Mesenchymal stem cell (in vitro differentiated cells and primary cell): ENCODE measurements at regions not wholly inside any gene's neighbourhood (a gene's known extent, or its start where the extent isn't known, plus 50 kb on each side); places are given as distances from the start of the nearest gene placed in this dataset.
"Not testable (repeated sequence)": the region's sequence is repeated elsewhere in the genome, so short reads cannot be mapped to it uniquely, and the experiment has no call there.

ENCODE experiments used
- DNase-seq: peaks from one replicate; pipeline ENCODE4 v3.0.0-alpha.2; 2013
- H2AFZ ChIP-seq: one replicate; pipeline ENCODE4 v1.6.1; 2013; ENCODE audit warnings: low read depth, mild to moderate bottlenecking, control low read depth, inconsistent platforms, low read length, moderate library complexity
- H2AK5ac ChIP-seq: 2 replicates; pipeline ENCODE4 v1.6.1; 2013; ENCODE audit warnings: low read length, moderate library complexity, mild to moderate bottlenecking, inconsistent platforms; ENCODE audit not compliant: severe bottlenecking
- H2BK120ac ChIP-seq: one replicate; pipeline ENCODE4 v1.6.1; 2013; ENCODE audit warnings: low read depth, mild to moderate bottlenecking, inconsistent platforms, low read length, moderate library complexity
- H2BK12ac ChIP-seq, 2 experiments: one replicate each; pipeline ENCODE4 v1.6.1; 2013; ENCODE audit warnings: inconsistent platforms in 2 of 2, low read length in 2 of 2, mild to moderate bottlenecking in 2 of 2, moderate library complexity in 2 of 2, control low read depth in 1 of 2
- H2BK15ac ChIP-seq: one replicate; pipeline ENCODE4 v1.6.1; 2013; ENCODE audit warnings: mild to moderate bottlenecking, low read depth, inconsistent platforms; ENCODE audit not compliant: poor library complexity, severe bottlenecking
- H2BK5ac ChIP-seq: 2 replicates; pipeline ENCODE4 v1.6.1; 2013; ENCODE audit warnings: low read depth, mild to moderate bottlenecking, low read length, control low read depth, inconsistent platforms; ENCODE audit not compliant: poor library complexity, severe bottlenecking
- H3K14ac ChIP-seq, 2 experiments: one replicate each; pipeline ENCODE4 v1.6.1; 2013; ENCODE audit warnings: inconsistent platforms in 2 of 2, low read length in 2 of 2, control low read depth in 1 of 2, mild to moderate bottlenecking in 1 of 2, moderate library complexity in 1 of 2
- H3K18ac ChIP-seq, 2 experiments: one replicate each; pipeline ENCODE4 v1.6.1; 2013; ENCODE audit warnings: inconsistent platforms in 2 of 2, low read length in 2 of 2, control low read depth in 1 of 2, low read depth in 1 of 2, mild to moderate bottlenecking in 1 of 2
- H3K23ac ChIP-seq, 2 experiments: one replicate each; pipeline ENCODE4 v1.6.1; 2013; ENCODE audit warnings: inconsistent platforms in 2 of 2, low read length in 2 of 2, mild to moderate bottlenecking in 2 of 2, moderate library complexity in 2 of 2, control low read depth in 1 of 2
- H3K27ac ChIP-seq: 2 replicates; pipeline ENCODE4 v1.5.1; 2013; ENCODE audit warnings: mild to moderate bottlenecking, moderate library complexity, low read length, control low read depth, inconsistent platforms; ENCODE audit not compliant: poor library complexity, severe bottlenecking
- H3K27me3 ChIP-seq, 2 experiments: 2 replicates each; pipeline versions ENCODE4 v1.6.1 to v1.7.0; 2013; ENCODE audit warnings: low read length in 2 of 2, mild to moderate bottlenecking in 2 of 2, moderate library complexity in 2 of 2, control low read depth in 1 of 2, inconsistent platforms in 1 of 2; ENCODE audit not compliant: control insufficient read depth in 1 of 2, insufficient read depth in 1 of 2
- H3K36me3 ChIP-seq, 2 experiments: 2 replicates each; pipeline versions ENCODE4 v1.6.1 to v1.7.0; 2013; ENCODE audit warnings: low read length in 2 of 2, control low read depth in 1 of 2, inconsistent platforms in 1 of 2, low read depth in 1 of 2, mild to moderate bottlenecking in 1 of 2; ENCODE audit not compliant: insufficient read depth in 2 of 2, control insufficient read depth in 1 of 2
- H3K4ac ChIP-seq, 2 experiments: one replicate each; pipeline ENCODE4 v1.6.1; 2013; ENCODE audit warnings: inconsistent platforms in 2 of 2, low read length in 2 of 2, mild to moderate bottlenecking in 2 of 2, moderate library complexity in 2 of 2, control low read depth in 1 of 2, low read depth in 1 of 2
- H3K4me1 ChIP-seq: 2 replicates; pipeline ENCODE4 v1.6.1; 2013; ENCODE audit warnings: low read depth, low read length, control low read depth; ENCODE audit not compliant: control insufficient read depth, insufficient read depth
- H3K4me2 ChIP-seq: 2 replicates; pipeline ENCODE4 v1.6.1; 2013; ENCODE audit warnings: low read length, mild to moderate bottlenecking, inconsistent platforms; ENCODE audit not compliant: poor library complexity, severe bottlenecking
- H3K4me3 ChIP-seq, 2 experiments: 2 replicates each; pipeline versions ENCODE4 v1.5.1 to v1.7.0; 2013; ENCODE audit warnings: low read length in 2 of 2, mild to moderate bottlenecking in 2 of 2, control low read depth in 1 of 2, low read depth in 1 of 2; ENCODE audit not compliant: insufficient read depth in 1 of 2
- H3K79me1 ChIP-seq: replicated peaks from 2 replicates; pipeline ENCODE4 v1.6.1; 2013; ENCODE audit warnings: mild to moderate bottlenecking, control low read depth, low read length, inconsistent platforms; ENCODE audit not compliant: poor library complexity, severe bottlenecking
- H3K9ac ChIP-seq: 2 replicates; pipeline ENCODE4 v1.7.0; 2013; ENCODE audit warnings: mild to moderate bottlenecking, low read length, moderate library complexity
- H3K9me3 ChIP-seq: 2 replicates; pipeline ENCODE4 v1.7.0; 2013; ENCODE audit warnings: mild to moderate bottlenecking, low read length; ENCODE audit not compliant: control insufficient read depth
- H4K8ac ChIP-seq: one replicate; pipeline ENCODE4 v1.6.1; 2013; ENCODE audit warnings: inconsistent platforms, mild to moderate bottlenecking, low read length, moderate library complexity
- H4K91ac ChIP-seq: one replicate; pipeline ENCODE4 v1.6.1; 2013; ENCODE audit warnings: mild to moderate bottlenecking, low read length, inconsistent platforms
- WGBS: methylation state at CpG from one replicate; pipeline ENCODE4 v1.1.7; 2013; ENCODE audit warnings: mixed read lengths; 5-methylcytosine and 5-hydroxymethylcytosine counted together

DNA sequence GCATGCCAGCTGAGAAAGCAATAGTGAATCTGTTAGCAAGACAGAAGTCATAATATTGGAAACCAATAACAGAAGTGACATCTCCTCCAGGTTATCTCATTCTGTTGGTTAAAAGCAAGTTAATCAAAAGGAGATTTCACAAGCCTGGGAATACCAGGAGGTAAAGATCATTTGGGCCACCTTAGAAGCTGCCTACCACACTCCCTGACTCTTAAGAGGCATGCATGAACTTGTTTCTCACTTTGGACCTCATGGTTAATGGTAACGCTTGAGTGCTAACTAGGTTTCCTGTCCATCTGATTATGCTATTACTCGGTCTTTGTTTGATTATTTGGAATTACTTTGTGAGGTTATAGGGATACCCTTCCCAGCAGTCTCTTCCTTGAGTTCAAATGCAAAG is 650.8 kb upstream of the SGO1 start:
- 75% methylated on average over 2 of the region's 2 CpGs for WGBS

DNA sequence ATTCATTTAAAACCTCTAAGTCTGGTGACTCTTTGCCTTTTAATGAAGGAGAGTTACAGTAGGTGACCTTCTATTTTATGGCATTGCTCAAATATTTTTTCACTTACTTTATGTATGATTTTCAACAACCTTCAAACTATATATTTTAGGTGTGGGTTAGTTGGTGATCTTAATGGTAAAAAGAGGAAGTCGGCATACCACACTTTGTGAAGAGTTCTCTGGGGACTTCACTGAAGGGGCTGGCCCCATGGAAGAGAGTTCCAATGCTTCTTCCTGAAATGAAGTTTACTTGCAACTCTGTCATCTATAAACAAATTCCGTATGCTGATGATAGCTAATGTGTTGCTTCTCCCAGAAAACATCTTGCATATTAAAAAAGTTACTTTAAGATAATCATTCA is 647.0 kb upstream of the SGO1 start:
- Histone ChIP-seq H2AK5ac (no peak overlapping the region), H4K8ac (no peak overlapping the region), H3K27me3 (no peaks in the 10 kb centered on the region), H3K27ac (no peak overlapping the region), H3K4me3 (no peak overlapping the region), H3K36me3 (no peaks in the 10 kb centered on the region), H3K4me1 (no peaks in the 10 kb centered on the region), H3K4me2 (no peak overlapping the region), H3K18ac (no peak overlapping the region), H2BK12ac (no peak overlapping the region), H2BK5ac (no peak overlapping the region), H3K9me3 (no peaks in the 10 kb centered on the region), H3K23ac (no peak overlapping the region), H3K4ac (no peak overlapping the region), H3K9ac (no peak overlapping the region), H2BK120ac (no peak overlapping the region), H3K79me1 (no peaks in the 10 kb centered on the region), H3K14ac (no peak overlapping the region), H4K91ac (no peak overlapping the region), H2AFZ (no peak overlapping the region), H2BK15ac (no peak overlapping the region)
- 60% methylated on average over 1 of the region's 2 CpGs for WGBS
- DNase-seq: no peak

More for the DNA sequence above, 650.8 kb upstream of the SGO1 start:
- Histone ChIP-seq H4K8ac (no peak overlapping the region), H2AFZ (no peak overlapping the region), H2BK5ac (no peak overlapping the region), H3K4ac (no peak overlapping the region), H2AK5ac (no peak overlapping the region), H3K36me3 (no peaks in the 10 kb centered on the region), H3K9ac (no peak overlapping the region), H2BK12ac (no peak overlapping the region), H4K91ac (no peak overlapping the region), H3K18ac (no peak overlapping the region), H3K4me3 (no peak overlapping the region), H3K27ac (no peak overlapping the region), H2BK15ac (no peak overlapping the region), H3K79me1 (no peaks in the 10 kb centered on the region), H3K4me2 (no peak overlapping the region), H3K23ac (no peak overlapping the region), H2BK120ac (no peak overlapping the region), H3K4me1 (no peaks in the 10 kb centered on the region), H3K9me3 (no peaks in the 10 kb centered on the region), H3K27me3 (no peaks in the 10 kb centered on the region), H3K14ac (no peak overlapping the region)
- no peak for DNase-seq

DNA sequence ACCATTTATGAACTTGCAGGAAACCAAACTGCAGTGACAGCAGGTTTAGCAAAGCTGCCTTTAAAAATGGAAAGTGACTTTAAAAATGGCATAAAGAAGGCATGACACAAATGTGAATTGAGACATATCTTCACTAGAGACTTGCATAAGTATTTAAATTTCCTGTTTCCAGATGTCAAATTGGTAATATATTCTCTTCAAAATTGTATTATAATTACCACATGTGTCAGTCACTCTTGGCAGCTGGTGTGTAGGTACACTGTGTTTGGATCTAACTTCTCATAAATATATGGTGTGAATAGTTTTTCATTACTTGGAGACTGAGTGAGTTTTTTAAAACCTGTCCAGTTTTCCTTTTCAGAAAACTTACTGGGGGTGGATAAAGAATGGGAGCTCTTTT is 636.2 kb upstream of the SGO1 start:
- H3K4me2 ChIP-seq: no peak overlapping the region
- H3K36me3 ChIP-seq: no peaks in the 10 kb centered on the region
- no peak overlapping the region for H4K8ac ChIP-seq
- no peak overlapping the region for H4K91ac ChIP-seq
- no peak overlapping the region for H2AK5ac ChIP-seq
- no peaks in the 10 kb centered on the region for H3K79me1 ChIP-seq
- peaks cover 3% of the 10 kb centered on the region for H3K9me3 ChIP-seq
- H3K4ac ChIP-seq: no peak overlapping the region
- no peak overlapping the region for H2BK12ac ChIP-seq
- H3K18ac ChIP-seq: no peak overlapping the region
- H3K23ac ChIP-seq: no peak overlapping the region
- no peaks in the 10 kb centered on the region for H3K27me3 ChIP-seq
- no peaks in the 10 kb centered on the region for H3K4me1 ChIP-seq
- H3K4me3 ChIP-seq: no peak overlapping the region
- H2BK5ac ChIP-seq: no peak overlapping the region
- H2AFZ ChIP-seq: no peak overlapping the region
- no peak overlapping the region for H2BK120ac ChIP-seq
- H3K14ac ChIP-seq: no peak overlapping the region
- H3K27ac ChIP-seq: no peak overlapping the region
- no peak overlapping the region for H3K9ac ChIP-seq
- H2BK15ac ChIP-seq: no peak overlapping the region
- DNase-seq: no peak

DNA sequence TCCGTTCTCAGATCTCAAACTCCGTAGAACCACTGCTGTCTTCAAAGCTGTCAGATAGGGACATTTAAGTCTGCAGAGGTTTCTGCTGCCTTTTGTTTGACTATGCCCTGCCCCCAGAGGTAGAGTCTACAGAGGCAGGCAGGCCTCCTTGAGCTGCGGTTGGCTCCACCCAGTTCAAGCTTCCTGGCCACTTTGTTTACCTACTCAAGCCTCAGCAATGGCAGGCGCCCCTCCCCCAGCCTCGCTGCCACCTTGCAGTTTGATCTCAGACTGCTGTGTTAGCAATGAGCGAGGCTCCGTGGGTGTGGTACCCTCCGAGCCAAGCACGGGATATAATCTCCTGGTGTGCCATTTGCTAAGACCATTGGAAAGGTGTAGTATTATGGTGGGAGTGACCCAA is 634.9 kb upstream of the SGO1 start:
- H3K4me3 ChIP-seq, H2BK120ac ChIP-seq, H4K91ac ChIP-seq, H3K4me1 ChIP-seq, H2BK5ac ChIP-seq, H2BK12ac ChIP-seq, H3K23ac ChIP-seq, H3K9me3 ChIP-seq, H2BK15ac ChIP-seq, H3K18ac ChIP-seq, DNase-seq, H3K36me3 ChIP-seq, H4K8ac ChIP-seq, H3K79me1 ChIP-seq, H3K9ac ChIP-seq, H3K4me2 ChIP-seq, H3K27ac ChIP-seq, H2AFZ ChIP-seq, H3K14ac ChIP-seq, H2AK5ac ChIP-seq, H3K4ac ChIP-seq, H3K27me3 ChIP-seq: not testable (repeated sequence)
- WGBS: 91% methylated on average over 9 of the region's 9 CpGs
